ENCODE measurements at regions not wholly inside any gene's neighbourhood (a gene's known extent, or its start where the extent isn't known, plus 50 kb on each side); places are given as distances from the start of the nearest gene placed in this dataset.
"Not testable (repeated sequence)": the region's sequence is repeated elsewhere in the genome, so short reads cannot be mapped to it uniquely, and the experiment has no call there.

DNA sequence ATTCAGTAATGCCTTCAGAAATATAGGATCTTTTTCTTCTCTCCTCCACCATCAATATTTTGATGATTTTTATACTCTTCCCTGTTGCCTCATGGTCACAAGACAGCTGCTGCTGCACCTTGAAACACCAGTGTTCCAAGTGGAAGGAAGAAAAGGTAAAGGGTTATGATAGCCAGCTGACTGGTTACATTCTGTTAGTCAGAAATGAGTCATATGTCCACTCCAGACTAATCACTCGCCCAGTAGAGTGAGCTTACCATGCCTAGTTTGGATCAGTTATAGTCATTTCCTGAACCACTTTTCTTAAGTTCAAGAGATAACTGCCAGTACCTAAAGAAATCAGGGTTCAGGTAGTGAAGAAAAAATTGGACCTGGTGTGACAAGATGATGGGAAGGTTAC is 532.3 kb upstream of the SMIM31 start:
- DNase-seq = no peak

DNA sequence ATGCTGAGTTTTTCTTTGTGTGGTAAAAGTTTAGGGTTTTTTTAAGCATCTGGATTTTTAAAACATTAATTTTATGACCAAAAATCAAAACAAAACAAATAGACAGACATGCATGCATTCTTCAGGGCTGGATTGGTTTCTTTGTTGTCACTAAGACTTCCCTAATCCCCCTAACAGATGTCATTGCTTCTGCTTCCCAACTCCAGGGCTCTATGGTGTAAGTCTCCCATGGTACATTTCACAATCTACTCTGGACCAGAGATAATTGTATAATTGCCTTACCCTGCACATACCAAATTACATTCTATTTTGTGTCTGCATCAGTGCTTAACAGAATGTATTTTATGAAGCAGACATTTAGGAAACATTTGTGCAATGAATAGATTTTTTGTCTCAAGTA is 529.1 kb upstream of the SMIM31 start:
- no peak for DNase-seq

DNA sequence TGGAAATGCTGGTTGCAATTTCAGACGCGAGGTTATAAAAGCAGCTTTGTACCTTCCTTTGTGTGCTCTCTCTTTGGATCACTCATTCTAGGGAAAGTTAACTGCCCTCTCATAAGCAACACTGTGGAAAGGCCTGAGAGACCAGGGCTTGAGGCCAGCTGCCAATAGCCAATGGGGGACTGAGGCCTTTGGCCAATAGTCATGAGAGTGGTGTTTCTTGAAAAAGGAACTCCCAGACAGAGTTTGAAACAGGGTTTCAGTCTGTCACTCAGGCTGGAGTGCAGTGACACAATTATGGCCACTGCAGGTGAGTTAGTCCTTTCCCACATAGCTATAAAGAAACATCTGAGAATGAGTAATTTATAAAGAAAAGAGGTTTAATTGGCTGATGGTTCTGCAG is 524.7 kb upstream of the SMIM31 start:
- no peak for DNase-seq

DNA sequence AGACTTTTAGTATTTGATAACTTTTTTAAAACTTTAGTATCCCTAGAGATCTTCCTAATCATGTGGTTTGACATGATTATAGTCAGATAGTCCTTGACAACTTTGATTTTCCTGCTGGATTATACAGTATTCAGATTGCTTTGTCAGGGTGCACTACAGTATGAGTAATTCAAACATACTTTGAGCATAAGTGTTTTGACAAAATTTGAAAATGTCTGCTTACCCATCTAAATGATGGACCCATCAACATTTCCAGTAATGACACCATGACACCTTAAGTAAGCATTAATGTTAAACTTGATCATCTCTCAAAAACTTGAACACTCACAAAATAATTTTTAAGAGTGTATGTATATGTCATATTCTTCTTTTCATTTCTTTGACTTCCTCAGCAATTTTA is 514.5 kb upstream of the SMIM31 start:
- DNase-seq = no peak

DNA sequence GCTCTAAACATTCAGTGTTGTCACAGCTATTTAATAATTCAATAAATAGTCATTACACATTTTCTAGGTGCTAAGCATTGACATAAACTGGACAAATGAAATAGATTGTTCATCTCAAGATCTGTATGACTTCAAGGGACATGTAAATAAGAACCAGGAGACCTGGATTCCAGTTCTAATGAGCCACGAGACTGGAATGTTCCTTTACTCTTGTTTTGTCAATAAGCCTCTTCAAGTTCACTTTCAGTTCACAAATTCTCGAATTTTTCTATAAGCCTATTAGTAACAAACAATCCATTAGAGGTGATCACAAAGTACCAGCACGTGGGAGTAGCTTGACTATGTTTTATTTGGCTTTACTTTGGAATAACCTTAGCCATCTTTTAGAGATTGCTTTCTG is 514.0 kb upstream of the SMIM31 start:
- DNase-seq = no peak

DNA sequence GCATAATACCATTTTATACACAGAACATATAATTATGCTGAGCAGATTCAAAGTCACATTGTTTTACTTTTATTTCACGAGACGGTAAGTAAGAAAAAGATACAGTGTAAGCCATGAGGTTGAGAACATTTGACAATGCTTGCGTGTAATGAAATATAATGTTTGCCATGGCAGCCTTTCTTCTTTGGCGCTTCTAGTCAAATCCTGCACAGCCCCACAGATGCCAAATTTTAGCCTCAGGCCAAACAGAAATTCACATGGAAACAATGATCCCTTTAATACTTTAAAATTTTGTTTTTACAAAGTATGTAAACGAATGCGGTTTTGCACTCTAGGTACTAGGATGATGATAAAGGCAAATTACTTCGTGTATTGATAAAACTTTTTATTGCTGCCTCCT is 502.7 kb upstream of the SMIM31 start:
- DNase-seq = no peak

DNA sequence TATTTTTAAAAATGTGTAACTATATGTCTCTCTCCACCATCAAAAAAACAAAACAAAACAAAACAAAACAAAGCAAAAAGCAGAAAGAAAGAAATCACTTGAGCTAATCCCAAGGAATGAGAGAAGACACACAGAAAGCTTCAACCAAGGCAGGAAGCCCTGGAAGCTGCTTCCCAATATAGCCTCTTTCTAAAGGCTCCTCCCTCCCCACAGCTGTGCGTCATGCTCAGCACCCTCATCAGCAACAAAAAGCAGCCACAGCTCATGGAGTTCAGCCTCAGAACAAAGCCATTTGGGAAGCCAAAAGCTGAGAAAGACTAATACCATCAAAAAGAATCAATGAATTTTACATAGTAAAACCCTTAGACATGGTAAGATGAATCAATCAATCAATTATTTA is 501.6 kb upstream of the SMIM31 start:
- no peak for DNase-seq

DNA sequence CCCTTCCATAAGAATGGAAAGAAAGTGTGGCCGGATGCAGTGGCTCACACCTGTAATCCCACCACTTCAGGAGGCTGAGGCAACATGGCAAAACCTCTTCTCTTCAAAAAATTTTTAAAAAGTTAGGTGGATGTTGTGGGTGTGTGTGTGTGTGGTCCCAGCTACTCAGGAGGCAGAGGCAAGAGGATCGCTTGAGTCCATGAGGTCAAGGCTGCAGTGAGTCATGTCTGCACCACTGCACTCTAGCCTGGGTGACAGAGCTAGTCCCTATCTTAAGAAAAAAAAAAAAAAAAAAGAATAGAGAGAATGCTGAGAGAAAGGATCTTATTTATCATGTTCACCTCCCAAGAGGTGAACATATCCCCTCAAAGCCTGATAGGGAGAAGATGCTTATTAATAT is 492.1 kb upstream of the SMIM31 start:
- DNase-seq = no peak

DNA sequence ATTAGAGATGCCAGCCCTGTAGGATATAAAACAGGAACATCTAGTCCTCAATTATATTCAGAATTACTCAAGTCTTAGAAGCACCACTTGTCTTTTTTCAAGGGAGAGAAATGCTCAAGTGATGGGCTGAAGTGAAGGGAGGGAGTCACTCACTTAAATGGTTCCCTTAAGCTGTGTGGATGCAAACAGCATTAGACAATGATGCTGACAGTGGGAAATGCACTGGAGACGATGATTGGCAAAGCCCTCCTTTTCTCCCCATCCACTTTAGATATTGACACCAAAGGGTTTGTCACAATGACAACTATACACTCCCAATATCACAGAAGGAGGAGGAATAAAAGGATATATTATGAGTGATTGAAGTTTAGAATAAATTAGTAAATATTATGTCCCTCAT is 491.4 kb upstream of the SMIM31 start:
- DNase-seq = not testable (repeated sequence)

DNA sequence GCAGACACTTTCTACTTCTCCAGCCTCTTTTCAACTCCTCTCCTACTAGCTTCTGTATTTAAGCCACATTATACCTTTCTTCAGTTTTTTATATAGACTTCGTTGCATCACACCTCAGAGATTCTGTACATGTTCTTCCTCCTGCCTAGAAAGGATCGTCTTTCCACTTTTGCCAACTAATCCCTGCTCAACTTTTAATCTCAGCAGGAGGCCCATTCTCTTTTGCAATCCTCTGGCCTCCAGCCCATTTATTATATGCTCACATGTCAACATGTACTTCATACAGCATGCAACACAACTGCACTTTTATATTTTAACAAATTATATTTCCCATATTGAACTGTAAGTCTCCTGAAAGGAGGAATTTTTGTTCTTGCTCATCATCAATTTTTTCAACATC is 476.5 kb upstream of the SMIM31 start:
- DNase-seq = not testable (repeated sequence)

DNA sequence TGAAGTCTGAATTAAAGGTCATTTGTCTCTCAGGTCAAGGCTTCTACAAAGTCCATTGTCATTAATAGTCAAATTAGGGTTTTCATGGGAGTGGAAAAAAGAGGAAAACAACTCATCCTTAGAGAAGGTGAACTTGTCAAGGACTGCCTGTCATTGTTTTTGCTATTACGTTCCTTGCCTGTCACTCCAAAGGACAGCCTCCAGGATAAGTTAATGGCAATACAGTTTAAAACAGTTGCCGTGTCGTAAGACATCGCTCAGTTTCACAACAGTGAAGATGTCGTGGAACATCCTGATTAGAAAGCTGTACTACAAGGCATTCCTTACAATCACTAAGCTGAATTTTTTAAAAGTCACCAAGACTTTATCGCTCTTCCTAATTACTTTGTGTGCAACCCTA is 466.8 kb upstream of the SMIM31 start:
- DNase-seq = no peak

DNA sequence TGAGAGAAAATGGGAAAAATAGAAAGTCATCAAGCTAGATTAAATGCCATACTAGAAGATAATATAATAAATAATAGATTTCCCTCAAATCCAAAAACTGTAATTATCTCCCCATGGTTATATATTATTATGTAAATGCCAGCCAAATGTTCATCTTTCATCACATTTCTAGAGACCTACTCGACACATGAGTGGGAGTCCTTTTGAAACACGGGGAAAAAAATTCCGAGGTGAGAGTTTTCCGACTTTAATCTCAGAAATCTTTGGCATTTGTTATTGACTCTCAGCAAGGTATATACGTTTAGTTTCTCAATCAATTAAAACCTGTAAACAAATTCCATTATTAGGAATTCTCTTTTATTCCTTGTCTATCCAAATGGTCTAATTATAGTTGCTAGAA is 465.4 kb upstream of the SMIM31 start:
- DNase-seq = no peak

DNA sequence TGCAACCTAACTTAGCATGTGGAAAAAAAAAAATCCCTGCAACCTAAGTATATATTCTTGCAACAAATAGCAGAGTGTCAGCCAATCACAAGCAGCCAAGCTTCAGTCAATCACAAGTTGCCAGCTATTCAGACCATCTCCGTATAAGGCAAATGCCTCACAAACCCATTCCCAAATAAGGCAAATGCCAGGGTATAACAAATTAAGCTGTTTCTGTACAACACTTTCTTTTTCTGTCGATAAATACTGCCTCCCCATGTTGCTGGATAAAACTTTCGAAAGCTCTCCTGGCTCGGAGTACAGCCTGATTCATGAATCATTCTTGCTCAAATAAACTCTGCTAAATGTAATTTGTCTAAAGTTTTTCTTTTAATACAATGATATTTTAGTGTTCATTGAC is 460.7 kb upstream of the SMIM31 start:
- no peak for DNase-seq

DNA sequence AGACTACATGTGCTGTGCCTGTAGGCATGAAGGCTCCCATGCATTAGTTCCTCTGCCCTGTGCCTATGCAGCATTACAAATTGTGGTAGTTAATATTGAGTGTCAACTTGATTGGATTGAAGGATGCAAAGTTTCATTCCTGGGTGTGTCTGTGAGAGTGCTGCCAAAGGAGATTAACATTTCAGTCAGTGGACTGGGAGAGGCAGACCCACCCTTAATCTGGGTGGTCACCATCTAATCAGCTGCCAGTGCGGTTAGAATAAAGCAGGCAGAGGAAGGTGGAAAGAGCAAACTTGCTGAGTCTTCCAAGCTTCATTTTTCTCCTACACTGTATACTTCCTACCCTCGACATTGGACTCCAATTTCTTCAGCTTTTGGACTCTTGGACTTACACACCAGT is 460.2 kb upstream of the SMIM31 start:
- DNase-seq = no peak

DNA sequence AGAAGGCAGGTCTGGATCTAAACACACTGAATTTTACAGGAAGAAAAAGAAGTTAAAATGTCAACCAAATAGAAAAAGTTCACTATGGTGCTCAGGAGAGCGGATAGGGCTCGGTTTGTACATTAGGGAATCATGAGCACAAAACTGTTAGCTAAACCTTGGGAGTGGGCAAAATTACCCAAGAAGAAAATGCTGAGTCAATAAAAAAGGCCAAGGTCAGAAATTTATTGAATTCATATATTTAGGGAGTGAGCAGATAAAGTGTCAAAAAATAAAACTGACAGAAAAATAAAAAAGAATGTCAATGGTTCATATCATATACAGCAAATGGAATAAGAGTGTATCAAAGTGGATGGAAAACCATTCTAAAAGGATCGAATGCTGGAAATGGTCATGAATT is 452.5 kb upstream of the SMIM31 start:
- DNase-seq = no peak

DNA sequence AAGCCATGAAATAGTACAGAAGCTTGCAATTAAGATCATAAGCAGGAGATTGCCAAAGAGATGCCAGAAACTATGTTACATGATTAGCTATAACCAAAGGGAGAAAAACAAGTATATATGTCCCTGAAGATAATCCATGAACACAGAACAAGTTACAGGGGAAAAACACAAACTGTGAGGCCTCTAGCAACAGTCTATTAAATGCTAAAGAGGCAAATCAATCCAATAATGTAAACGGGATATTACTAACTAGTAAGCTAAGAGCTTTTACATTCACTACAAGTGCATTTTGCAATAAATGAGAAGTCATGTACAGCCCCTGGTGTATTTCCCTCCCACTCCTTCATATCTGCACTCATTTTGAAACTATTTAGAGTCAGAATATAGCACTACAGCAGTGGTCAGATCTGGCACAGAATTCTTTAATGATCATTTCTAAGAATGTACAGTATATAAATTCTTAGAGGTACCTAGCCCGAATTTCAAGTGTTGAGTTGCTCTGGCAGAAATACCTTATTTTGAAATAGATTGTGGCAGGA is 449.8 kb upstream of the SMIM31 start:
- no peak for DNase-seq

DNA sequence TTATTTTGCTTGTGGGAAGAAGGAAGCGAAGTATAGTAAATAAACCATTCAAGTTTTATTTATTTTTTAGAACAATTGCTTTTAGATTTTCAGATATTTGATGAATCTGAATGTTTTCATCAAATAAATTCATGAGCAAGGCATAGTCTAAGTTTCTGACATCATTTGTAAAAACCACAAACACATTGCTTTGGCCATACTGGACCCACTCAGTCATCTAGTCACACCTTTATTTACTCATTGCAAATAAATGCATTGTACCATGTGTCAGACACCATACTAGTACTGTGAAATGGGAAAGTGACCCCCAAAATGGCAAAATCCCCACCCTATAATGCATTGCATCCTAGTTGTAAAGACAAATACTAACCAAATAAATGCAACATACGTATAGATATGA is 449.1 kb upstream of the SMIM31 start:
- DNase-seq = no peak

DNA sequence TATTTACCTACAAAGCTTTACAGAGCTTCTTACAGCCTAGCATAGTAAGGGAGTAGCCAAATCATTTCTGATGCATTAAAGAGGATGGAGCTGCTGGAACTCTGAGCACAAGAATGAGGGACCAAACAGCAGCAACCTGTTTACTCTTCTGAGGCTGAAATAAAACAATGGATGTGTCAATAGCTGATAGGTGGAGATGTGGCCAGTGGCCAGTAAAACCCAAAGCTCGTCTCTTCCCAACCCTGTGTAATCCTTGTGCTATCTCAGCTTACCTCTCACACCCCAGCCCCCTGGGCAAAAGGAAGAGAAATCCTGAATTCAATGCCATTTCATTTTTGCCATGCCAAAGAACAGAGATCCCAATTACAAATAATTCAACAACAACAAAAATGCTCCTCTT is 446.7 kb upstream of the SMIM31 start:
- no peak for DNase-seq

DNA sequence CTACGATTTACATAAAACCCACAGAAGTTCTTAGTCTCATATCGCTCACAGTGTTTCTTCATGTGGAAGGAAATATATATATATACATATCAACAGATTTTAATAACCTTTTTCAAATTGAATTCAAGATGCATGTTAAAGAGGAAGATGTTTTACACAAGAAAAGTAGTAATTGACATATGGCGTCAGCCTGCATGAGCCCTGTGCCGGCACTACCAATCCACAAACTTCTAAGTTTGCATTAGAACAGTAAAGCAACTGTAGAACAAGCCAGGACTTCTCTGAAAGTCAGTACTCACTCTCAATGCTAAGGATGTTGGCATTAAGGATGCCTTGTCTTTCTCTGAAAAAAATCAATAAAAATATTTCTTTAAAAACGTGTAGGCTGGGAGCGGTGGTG is 441.3 kb upstream of the SMIM31 start:
- DNase-seq = no peak

DNA sequence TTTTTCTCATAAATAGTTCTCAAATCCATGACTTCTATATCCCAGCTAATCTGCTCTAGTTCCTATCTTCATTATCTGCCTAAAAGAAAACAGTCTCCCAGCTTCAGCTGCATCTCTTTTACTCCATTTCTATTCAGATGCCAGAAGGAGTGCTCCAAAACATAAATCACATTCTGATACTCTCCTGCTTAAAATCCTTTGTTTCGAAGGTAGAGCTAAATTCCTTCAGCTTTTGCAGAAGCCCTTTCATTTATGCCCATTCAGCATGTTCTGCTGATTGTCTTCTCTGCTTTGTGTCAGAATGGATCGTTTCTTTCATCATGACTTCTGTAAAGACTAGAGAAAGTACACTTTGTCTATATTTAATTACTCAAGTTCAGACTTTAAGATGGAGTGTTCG is 440.1 kb upstream of the SMIM31 start:
- DNase-seq = no peak

DNA sequence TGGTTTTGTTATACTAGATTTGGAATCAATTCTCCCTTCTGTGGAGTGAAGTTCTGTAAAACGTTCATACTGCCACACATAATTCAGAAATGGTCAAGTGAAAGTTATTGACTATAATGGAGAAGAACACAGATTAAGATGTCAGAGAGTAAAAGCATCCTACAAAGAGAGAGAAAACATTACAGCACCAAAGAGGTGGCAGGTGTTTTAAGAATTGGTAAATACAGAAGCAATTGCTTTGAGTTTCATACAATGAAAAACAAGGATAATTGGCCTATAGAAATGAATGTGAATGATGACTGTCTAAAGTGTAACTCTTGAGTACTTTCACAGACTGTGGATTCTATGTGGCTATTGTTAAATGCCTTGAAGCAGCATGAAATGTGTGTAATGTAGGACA is 435.6 kb upstream of the SMIM31 start:
- DNase-seq = no peak

DNA sequence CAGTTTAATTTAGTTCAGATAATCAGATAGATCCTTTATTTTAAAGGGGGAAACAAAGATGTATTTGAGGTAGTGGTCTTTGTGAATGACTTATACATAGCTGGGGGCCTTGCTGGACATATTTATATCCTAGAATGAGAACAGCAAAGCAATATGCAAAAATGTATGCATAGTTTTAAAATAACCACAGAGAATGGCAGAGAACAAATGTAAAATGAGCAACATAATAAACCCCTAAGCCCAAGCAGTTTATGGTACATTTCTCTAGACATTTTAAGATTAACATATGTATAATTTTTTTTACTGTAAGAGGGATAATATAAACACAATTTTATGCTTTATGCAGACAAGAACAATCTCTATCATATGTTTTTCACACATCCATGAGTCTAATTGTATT is 434.2 kb upstream of the SMIM31 start:
- no peak for DNase-seq

DNA sequence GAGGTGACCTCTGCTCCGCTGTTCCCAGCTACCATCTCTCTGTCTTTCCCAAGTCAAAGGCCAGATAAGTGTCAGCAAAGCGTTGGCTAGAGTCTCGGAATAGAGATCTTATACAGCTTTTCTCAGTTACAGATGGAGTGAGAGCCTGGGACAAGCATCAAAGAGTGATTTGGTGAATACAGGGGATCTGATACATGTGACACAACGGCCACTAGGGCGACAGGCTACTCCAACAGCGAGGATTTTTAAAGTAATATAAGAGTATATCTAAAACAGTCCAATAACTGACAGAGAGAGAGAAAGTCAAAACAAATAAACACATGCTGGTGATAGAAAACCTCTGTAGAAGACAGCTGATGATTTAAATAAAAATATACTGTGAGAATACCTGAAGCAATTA is 433.1 kb upstream of the SMIM31 start:
- no peak for DNase-seq

DNA sequence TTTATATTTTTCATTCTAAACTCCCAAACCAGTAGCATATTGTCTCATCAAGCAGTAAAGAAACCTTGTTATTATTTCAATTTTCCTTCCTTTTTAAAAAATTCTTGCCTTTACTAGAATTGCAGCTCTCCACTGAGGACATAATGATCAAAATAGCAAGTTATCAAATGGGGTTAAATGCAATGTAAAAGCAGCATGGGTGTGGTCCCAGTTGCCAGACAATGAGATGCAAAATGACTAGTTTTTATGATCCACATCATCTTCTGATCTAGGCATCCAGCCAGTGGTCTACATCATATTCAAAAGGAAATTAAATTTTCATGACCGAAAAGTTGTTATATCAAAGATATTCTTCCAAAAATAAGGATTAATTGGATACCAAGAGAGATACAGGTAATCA is 427.9 kb upstream of the SMIM31 start:
- DNase-seq = no peak

DNA sequence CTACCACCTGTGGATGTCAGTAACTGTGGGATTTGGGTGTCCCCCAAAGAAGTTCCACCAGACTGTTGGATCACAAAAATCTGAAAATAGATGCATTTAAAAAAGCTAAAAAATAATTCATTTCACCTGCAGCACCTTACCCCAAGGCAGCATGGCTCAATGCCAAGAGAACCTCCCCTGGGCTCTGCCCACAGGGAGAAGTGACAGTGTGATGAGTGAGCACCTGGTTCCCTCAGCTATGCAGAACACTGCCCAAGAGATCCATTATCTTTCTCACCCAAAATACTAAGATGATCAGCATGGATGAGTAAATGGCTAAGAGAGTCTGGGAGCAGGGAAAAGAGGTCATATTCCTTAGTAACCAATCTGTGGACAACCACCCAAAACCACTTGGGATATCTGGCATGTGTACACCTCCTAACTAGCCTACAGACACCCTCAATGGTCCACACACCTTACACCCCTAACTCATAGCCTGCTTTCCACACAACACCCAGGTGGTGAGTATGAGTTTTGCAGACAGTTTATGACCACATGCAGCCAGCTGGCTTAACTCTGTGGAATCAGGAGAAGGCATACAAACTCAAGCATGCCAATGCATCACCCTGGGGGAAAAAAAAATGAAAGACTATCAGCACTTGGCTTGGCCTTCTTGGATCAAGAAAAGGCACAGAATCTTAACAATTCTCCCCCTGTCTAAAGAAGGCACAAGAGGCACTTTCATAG is 416.5 kb upstream of the SMIM31 start:
- DNase-seq = no peak
